ENCODE measurements at regions not wholly inside any gene's neighbourhood (a gene's known extent, or its start where the extent isn't known, plus 50 kb on each side); places are given as distances from the start of the nearest gene placed in this dataset.

DNA sequence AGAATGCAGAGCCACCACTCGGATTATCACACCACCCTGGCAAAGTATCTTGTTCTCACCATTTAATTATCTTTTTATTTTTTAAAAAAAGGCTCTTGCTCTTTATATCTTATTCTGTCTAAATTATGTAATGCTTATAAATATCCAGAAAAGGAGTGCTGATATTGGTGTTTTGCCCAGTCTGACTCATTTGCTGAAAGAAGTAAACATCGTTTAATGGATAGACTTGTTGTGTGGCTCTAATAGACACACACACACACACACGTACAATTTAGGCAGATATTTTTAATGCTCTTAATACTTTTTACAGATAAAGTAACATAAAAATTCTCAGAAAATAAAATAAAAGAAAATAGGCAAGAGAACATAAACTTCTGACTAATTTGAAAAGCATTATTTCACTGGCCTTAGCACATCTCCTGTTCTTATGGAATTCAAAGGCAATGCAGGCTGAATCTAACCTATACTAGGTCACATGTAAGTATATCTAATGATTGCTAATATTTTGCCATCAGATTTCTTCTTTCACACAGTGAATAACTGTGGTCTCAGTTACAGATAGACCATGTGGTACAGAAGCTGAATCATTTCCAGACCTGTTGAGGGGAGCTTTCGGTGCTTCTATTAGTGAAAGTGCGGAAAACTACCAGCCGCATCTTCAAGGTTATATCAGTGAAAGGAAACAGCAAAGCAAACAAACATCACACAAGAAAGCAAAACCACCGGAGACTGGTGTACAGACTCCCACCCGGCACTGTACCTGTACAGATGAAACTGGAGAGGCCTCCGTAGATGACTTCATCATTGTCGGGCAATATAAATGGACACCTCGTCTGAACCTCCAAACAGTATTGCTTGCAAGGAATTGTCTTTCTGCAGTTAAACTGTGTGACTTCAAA is 642.1 kb upstream of the ARGLU1 start:
- POLR2A ChIA-PET: no interaction called here
- no peak overlapping the region for H3K4me3 Mint-ChIP-seq
- H3K27me3 Mint-ChIP-seq: peaks cover 0 to 30% (median 6%) of the 10 kb centered on the region in 5 donors
- no peaks in the 10 kb centered on the region for H3K36me3 Mint-ChIP-seq
- ATAC-seq: no peak
- H3K4me1 Mint-ChIP-seq: peaks cover 0 to 5% (median 1%) of the 10 kb centered on the region in 4 donors
- no peak overlapping the region for H3K27ac Mint-ChIP-seq
- no peaks in the 10 kb centered on the region for H3K9me3 Mint-ChIP-seq
- DNase-seq: no peak

DNA sequence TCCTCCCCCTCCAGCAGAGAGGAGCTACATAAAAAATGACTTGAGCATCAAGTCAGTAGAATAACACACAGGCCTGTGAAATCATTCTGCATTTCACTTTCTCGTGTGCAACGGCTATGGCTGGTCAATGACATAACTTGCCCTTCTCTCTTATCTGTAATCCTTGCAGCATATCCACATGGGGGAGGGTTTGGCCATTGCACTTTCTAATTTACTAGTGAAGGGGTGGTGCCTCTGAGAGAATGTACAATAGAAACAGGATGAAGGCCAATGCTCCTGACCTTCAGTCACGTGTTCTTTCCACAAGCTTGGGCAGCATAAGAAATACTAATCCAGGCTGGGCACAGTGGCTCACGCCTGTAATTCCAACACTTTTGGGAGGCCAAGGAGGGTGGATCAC is 641.0 kb upstream of the ARGLU1 start:
- no peaks in the 10 kb centered on the region for H3K36me3 Mint-ChIP-seq
- H3K4me1 Mint-ChIP-seq: peaks cover 0 to 6% (median 1%) of the 10 kb centered on the region in 4 donors
- H3K27ac Mint-ChIP-seq: no peak overlapping the region
- POLR2A ChIA-PET: interaction anchor here (0.5 kb wide), 1 partner anchor 29 kb away, joined by 3 read pairs; no protein-coding TSS in a partner anchor
- ATAC-seq (no peak), DNase-seq (no peak)
- no peaks in the 10 kb centered on the region for H3K9me3 Mint-ChIP-seq
- H3K27me3 Mint-ChIP-seq: peaks cover 0 to 30% (median 6%) of the 10 kb centered on the region in 5 donors
- H3K4me3 Mint-ChIP-seq: no peak overlapping the region

DNA sequence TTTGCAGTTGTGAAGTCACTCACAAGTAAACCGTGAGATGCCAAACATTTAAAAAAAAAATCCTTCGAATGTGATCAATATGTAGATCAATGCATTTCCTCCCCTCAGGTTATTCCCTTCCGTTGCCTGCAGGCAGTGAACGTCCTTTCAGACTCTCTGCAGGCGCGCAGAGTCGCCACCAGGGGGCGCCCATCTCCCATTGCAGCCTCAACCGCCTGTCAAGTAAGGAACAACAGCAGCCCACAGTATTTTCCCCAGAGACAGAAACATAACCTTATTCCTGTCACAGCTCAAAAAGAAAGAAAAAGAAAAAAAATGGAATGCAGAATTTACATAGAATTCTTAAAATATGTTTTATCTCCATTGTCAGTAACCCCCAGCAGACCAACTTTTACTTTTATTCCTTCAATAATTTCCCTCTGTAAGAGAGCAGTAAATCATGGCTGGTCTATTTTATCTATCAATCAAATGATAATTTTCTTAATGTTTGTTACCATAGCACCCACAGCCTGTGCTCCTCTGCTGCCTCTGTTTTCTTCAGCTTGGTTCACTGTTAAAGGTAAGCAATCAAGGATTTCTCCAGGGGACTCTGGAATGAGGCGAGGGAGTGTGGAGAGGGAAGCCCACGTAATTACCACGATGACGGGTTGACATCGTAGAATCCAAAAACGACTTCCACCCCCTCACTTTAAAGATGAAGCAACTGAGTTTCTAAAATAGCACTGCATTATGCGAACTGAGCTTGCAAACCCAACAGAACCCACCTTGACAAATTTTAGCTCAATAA is 637.6 kb upstream of the ARGLU1 start:
- Mint-ChIP-seq H3K36me3 (no peaks in the 10 kb centered on the region), H3K9me3 (no peaks in the 10 kb centered on the region), H3K27me3 (peaks cover 0 to 24% (median 5%) of the 10 kb centered on the region in 5 donors), H3K4me1 (peaks cover 0 to 6% (median 1%) of the 10 kb centered on the region in 4 donors), H3K27ac (no peak overlapping the region), H3K4me3 (no peak overlapping the region)
- peak in 9 of 10 donors; percentile 17 to 67 (median 42) for DNase-seq
- POLR2A ChIA-PET: no interaction called here
- ATAC-seq: peak; percentile 63 to 67

DNA sequence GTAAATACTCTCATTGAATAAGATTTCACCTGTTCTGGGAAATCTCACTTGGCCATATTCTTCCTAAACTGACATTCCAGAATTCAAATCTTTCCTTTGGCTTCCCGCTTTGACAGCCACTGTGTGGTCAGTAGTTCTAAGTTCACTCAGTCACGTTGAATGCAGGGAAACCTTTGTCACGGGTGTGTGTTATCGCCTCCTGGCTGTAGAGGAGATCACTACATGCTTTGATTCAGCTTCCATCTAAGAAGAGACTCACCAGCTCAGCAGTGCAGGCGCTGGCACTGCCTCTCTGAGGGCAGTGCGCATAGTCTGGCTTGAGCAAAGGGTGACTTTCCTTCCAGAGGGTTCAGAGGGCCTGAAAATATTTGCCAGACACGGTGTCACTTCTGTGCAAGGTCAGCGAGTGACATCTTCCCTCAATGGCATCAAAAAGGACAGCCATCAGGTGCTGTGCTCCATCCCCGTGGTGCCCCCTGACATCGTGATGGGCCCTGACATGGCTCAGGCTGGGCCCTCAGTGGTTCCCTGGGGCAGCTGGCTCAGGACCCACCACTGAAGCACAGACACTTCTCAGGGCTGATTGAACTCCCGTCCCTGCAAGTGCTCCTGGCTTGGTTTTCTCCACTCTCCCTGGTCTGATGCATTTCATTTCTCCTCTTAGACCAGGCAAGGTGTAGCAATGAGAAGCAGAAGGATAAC is 635.4 kb upstream of the ARGLU1 start:
- POLR2A ChIA-PET: no interaction called here
- DNase-seq (no peak), ATAC-seq (no peak)
- Mint-ChIP-seq H3K27me3 (peaks cover 0 to 11% (median 3%) of the 10 kb centered on the region in 5 donors), H3K27ac (no peak overlapping the region), H3K4me1 (peaks cover 0 to 6% (median 1%) of the 10 kb centered on the region in 4 donors), H3K4me3 (no peak overlapping the region), H3K36me3 (no peaks in the 10 kb centered on the region), H3K9me3 (no peaks in the 10 kb centered on the region)

DNA sequence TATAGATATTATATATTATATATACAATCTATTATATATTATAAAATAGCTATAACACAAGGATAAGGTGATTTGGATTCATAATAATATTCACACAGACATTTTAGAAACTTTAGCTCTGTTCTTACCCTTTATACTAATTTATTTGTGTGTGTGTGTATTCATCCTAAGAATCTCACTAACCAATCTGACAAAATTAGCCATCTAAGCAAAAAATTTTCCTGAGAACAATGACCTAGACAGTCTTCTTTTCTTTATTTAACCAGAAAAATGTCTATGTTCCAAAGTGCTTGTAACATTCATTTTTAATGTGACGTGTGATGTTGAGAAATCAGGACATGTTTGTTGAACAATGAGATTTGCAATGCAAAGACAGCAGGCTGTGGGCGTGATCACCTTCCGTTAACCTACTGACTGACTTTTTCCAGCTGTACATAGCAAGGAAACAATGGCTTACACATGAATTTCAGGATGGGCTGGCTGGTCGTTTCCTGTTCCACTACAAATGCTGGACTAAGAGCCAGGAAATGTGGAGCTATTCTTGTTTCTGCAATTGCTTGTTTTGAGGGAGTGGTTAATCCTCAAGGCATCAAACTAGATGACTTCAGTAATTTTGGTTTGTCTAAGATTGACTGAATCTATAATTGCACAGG is 634.6 kb upstream of the ARGLU1 start:
- no peaks in the 10 kb centered on the region for H3K36me3 Mint-ChIP-seq
- no peak overlapping the region for H3K4me3 Mint-ChIP-seq
- DNase-seq: no peak
- POLR2A ChIA-PET: no interaction called here
- H3K27ac Mint-ChIP-seq: no peak overlapping the region
- peaks cover 0 to 6% (median 1%) of the 10 kb centered on the region in 4 donors for H3K4me1 Mint-ChIP-seq
- peaks cover 0 to 4% (median 3%) of the 10 kb centered on the region in 5 donors for H3K27me3 Mint-ChIP-seq
- no peaks in the 10 kb centered on the region for H3K9me3 Mint-ChIP-seq
- no peak for ATAC-seq

DNA sequence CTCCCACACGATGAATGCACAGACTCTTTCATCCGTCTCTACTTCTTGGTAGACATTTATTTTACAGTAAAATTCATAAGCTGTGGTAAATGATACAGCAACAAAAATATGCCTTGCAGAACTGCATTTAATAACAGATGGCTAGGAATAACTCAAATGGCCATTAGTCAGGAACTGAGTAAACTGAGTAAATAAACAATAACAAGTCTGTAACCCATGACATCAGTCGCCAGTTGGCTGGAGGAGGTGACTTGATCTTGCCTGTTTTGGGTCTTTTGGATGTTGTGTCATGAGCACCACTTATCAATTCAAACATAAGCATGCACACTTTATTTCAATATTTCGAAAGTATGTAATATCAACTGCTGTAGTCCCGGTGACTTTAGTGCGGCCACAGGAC is 632.6 kb upstream of the ARGLU1 start:
- H3K4me1 Mint-ChIP-seq: peaks cover 0 to 5% (median 1%) of the 10 kb centered on the region in 4 donors
- H3K36me3 Mint-ChIP-seq: no peaks in the 10 kb centered on the region
- POLR2A ChIA-PET: no interaction called here
- no peak overlapping the region for H3K4me3 Mint-ChIP-seq
- peaks cover 0 to 4% (median 3%) of the 10 kb centered on the region in 5 donors for H3K27me3 Mint-ChIP-seq
- H3K9me3 Mint-ChIP-seq: peaks cover 0 to 4% (median 0%) of the 10 kb centered on the region in 9 donors
- no peak for DNase-seq
- no peak for ATAC-seq
- H3K27ac Mint-ChIP-seq: no peak overlapping the region

DNA sequence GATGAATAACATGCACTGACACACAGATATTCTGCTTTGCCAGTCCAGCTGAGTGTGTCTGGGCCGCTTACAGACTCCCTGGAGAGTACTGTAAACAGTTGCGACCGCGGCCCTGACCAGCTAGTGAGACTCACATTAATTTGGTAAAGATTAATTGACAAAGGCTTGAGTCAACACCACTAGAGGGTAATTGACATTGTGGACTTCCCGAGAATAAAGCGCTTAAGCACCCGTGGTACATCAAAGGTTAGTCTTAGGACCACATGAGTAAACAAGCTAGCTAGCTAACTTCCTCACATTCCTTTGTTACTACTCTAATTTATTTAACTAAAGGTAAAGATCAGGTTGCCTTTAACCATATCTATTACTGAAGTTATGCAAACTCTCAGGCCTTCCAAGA is 624.4 kb upstream of the ARGLU1 start:
- POLR2A ChIA-PET: no interaction called here
- peaks cover 0 to 8% (median 0%) of the 10 kb centered on the region in 9 donors for H3K9me3 Mint-ChIP-seq

DNA sequence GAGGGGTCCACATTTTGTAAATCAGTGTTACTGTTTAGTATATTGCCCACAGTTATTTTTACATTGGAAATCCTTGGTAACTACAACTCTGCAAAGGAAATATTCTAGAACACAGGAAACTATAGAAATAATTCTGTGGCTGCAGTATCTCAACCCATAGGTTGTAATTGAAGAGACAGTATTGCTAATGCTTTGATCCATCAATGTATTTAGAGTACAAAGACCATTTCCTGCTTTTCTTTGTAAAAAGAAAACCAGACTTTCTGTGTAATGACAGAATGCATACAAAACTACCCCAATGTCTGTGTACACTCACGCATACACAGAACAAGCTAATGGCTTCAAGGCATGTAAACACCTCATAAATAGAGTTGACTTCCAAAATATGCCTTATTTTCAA is 622.1 kb upstream of the ARGLU1 start:
- peaks cover 0 to 3% (median 0%) of the 10 kb centered on the region in 5 donors for H3K27me3 Mint-ChIP-seq
- DNase-seq (no peak), ATAC-seq (no peak)
- no peak overlapping the region for H3K27ac Mint-ChIP-seq
- H3K9me3 Mint-ChIP-seq: peaks cover 0 to 6% (median 0%) of the 10 kb centered on the region in 9 donors
- no peaks in the 10 kb centered on the region for H3K36me3 Mint-ChIP-seq
- H3K4me1 Mint-ChIP-seq: no peaks in the 10 kb centered on the region
- no peak overlapping the region for H3K4me3 Mint-ChIP-seq
- POLR2A ChIA-PET: no interaction called here

More for the DNA sequence above, 624.4 kb upstream of the ARGLU1 start:
- DNase-seq (no peak), ATAC-seq (no peak)
- H3K4me3 Mint-ChIP-seq: no peak overlapping the region
- peaks cover 0 to 1% (median 0%) of the 10 kb centered on the region in 5 donors for H3K27me3 Mint-ChIP-seq
- H3K4me1 Mint-ChIP-seq: no peaks in the 10 kb centered on the region
- no peak overlapping the region for H3K27ac Mint-ChIP-seq
- H3K36me3 Mint-ChIP-seq: no peaks in the 10 kb centered on the region

DNA sequence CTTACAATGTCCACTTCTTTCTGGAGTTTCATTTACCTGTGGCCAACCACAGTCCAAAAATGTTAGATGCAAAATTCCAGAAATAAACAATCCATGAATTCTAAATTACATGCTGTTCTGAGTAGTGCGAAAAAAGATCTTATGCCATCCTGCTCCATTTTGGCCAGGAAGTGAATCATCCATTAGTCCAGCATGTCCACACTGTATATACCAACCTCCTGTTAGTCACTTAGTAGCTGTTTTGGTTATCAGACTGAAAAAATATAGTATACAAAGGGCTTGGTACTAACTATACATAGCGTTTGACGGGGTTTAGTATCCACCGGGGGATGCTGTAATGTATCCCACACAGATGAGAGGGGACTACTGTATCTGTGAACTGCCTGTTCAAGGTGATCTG is 618.0 kb upstream of the ARGLU1 start:
- Mint-ChIP-seq H3K27me3 (peaks cover 0 to 3% (median 0%) of the 10 kb centered on the region in 5 donors), H3K27ac (no peak overlapping the region), H3K4me1 (no peaks in the 10 kb centered on the region), H3K4me3 (no peak overlapping the region), H3K9me3 (peaks cover 0 to 9% (median 2%) of the 10 kb centered on the region in 9 donors), H3K36me3 (no peaks in the 10 kb centered on the region)
- POLR2A ChIA-PET: no interaction called here
- ATAC-seq: no peak
- DNase-seq: no peak

DNA sequence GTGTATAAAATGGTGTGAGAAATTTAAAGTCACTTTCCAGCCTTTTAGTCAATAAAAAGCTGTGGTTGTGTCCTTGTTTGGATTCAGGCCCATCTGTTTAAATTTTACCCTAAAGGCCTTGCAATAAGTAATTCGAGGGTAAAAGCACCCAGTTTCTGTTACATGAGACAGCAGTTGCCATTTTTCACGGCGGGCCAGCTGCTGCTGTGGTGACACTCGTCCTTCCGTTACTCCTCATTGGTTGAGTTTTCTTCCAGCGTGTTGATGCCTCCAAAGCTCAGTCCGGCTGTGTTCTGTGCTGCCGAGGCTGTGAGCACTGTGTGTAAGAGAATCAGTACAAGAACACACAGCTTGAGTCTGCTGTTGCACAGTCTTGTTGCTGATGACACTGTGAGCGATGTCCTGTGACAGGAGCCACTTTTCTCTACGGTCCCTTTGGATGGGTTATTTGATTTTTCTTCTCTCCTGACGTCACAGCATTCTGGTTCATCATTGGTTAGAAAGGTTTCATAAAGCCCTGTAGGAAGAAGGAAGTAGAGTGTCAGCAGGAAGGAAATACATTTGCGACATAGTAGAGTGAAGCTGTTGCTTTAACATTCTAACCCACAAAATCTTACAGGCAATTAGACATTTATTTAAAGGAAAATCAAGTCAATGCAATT is 602.5 kb upstream of the ARGLU1 start:
- H3K36me3 Mint-ChIP-seq: no peaks in the 10 kb centered on the region
- no peaks in the 10 kb centered on the region for H3K4me1 Mint-ChIP-seq
- peaks cover 0 to 16% (median 4%) of the 10 kb centered on the region in 9 donors for H3K9me3 Mint-ChIP-seq
- H3K27ac Mint-ChIP-seq: no peak overlapping the region
- ATAC-seq (no peak), DNase-seq (no peak)
- H3K27me3 Mint-ChIP-seq: peaks cover 0 to 11% (median 2%) of the 10 kb centered on the region in 5 donors
- no peak overlapping the region for H3K4me3 Mint-ChIP-seq
- POLR2A ChIA-PET: no interaction called here

DNA sequence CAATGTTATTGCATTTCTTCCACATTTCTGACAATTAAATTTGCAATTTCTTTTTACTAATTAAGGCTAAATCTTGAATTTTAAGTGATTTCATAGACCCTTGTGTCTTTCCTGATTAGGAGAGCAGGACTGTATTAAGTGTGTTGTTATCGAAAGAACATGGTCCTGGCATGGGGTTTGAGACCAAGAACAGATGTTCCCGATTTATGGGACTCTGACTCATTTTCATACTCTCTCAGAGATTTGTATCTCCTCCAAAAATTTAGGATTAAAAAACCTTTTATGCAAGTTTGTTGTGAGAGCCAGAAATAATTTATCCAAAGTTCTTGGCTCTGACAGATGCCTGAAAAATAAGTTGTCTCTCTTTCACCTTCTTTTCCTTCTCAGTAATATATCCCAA is 589.3 kb upstream of the ARGLU1 start:
- DNase-seq (no peak), ATAC-seq (no peak)
- peaks cover 0 to 8% (median 1%) of the 10 kb centered on the region in 5 donors for H3K27me3 Mint-ChIP-seq
- H3K27ac Mint-ChIP-seq: no peak overlapping the region
- POLR2A ChIA-PET: no interaction called here
- no peaks in the 10 kb centered on the region for H3K4me1 Mint-ChIP-seq
- no peaks in the 10 kb centered on the region for H3K36me3 Mint-ChIP-seq
- H3K4me3 Mint-ChIP-seq: no peak overlapping the region
- H3K9me3 Mint-ChIP-seq: peaks cover 0 to 5% (median 0%) of the 10 kb centered on the region in 9 donors

DNA sequence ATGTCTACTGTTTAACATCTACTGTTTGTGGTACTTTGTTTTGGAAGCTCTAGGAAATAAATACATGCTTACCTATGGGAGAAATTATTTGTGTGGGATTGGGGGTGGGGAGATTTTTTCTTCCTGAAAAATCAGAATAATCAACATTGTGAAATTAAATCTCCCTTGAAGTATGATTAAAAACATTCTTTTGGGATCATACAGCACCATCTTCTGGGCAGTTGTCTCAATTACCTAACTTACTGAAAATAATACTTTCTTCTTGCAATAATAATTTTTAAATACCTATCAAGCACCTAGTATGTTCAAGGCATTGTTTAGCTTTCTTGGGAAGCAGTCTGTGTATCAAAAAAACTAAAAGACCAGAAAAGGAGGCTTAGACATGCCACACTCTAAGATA is 576.5 kb upstream of the ARGLU1 start:
- POLR2A ChIA-PET: no interaction called here
- Mint-ChIP-seq H3K9me3 (peaks cover 0 to 13% (median 2%) of the 10 kb centered on the region in 9 donors), H3K36me3 (no peaks in the 10 kb centered on the region), H3K4me3 (no peak overlapping the region), H3K27me3 (peaks cover 0 to 3% (median 0%) of the 10 kb centered on the region in 5 donors), H3K27ac (no peak overlapping the region), H3K4me1 (no peaks in the 10 kb centered on the region)
- DNase-seq (no peak), ATAC-seq (no peak)

All from naive thymus-derived CD8-positive, alpha-beta T cell (primary cell).